ENCODE measurements at regions not wholly inside any gene's neighbourhood (a gene's known extent, or its start where the extent isn't known, plus 50 kb on each side); places are given as distances from the start of the nearest gene placed in this dataset.

GRCh38 chr6:6771964-6772363 lies 183.4 kb downstream of the LY86 start:
- Histone ChIP-seq H3K4me3 (no peak overlapping the region), H3K4me1 (ENCODE audit: low read depth) (no peaks in the 10 kb centered on the region), H3K36me3 (ENCODE audit: low read depth) (no peaks in the 10 kb centered on the region), H3K9me3 (no peaks in the 10 kb centered on the region)
- DNase-seq (no peak), ATAC-seq (no peak)
- TF ChIP-seq CTCF (IDR thresholded peaks at IDR 0.05): no peak
- intact Hi-C loops (cut with DNase I, micrococcal nuclease): no loop called here

GRCh38 chr6:6772751-6773150 lies 184.2 kb downstream of the LY86 start:
- ATAC-seq (no peak), DNase-seq (no peak)
- no peaks in the 10 kb centered on the region for H3K4me1 ChIP-seq (ENCODE audit: low read depth)
- H3K36me3 ChIP-seq (ENCODE audit: low read depth): no peaks in the 10 kb centered on the region
- intact Hi-C loops (cut with DNase I, micrococcal nuclease): no loop called here
- H3K4me3 ChIP-seq: no peak overlapping the region
- TF ChIP-seq CTCF (IDR thresholded peaks at IDR 0.05): no peak
- H3K9me3 ChIP-seq: no peaks in the 10 kb centered on the region

GRCh38 chr6:6775074-6775473 lies 186.6 kb downstream of the LY86 start:
- no peaks in the 10 kb centered on the region for H3K36me3 ChIP-seq (ENCODE audit: low read depth)
- ATAC-seq (no peak), DNase-seq (no peak)
- H3K4me3 ChIP-seq: no peak overlapping the region
- no peaks in the 10 kb centered on the region for H3K4me1 ChIP-seq (ENCODE audit: low read depth)
- no peak for TF ChIP-seq CTCF (IDR thresholded peaks at IDR 0.05)
- no peaks in the 10 kb centered on the region for H3K9me3 ChIP-seq
- intact Hi-C loops (cut with DNase I, micrococcal nuclease): no loop called here

GRCh38 chr6:6780231-6780630 lies 191.7 kb downstream of the LY86 start:
- DNase-seq (no peak), ATAC-seq (no peak)
- Histone ChIP-seq H3K36me3 (ENCODE audit: low read depth) (no peaks in the 10 kb centered on the region), H3K4me3 (no peak overlapping the region), H3K9me3 (no peaks in the 10 kb centered on the region), H3K4me1 (ENCODE audit: low read depth) (no peaks in the 10 kb centered on the region)
- no peak for TF ChIP-seq CTCF (IDR thresholded peaks at IDR 0.05)
- intact Hi-C loops (cut with DNase I, micrococcal nuclease): no loop called here

GRCh38 chr6:6781172-6781872 lies 192.8 kb downstream of the LY86 start:
- no peak for TF ChIP-seq CTCF (IDR thresholded peaks at IDR 0.05)
- intact Hi-C loops (cut with DNase I, micrococcal nuclease): no loop called here
- Histone ChIP-seq H3K9me3 (no peaks in the 10 kb centered on the region), H3K4me3 (no peak overlapping the region), H3K36me3 (ENCODE audit: low read depth) (no peaks in the 10 kb centered on the region), H3K4me1 (ENCODE audit: low read depth) (no peaks in the 10 kb centered on the region)
- ATAC-seq (no peak), DNase-seq (no peak)

GRCh38 chr6:6781873-6782227 lies 193.3 kb downstream of the LY86 start:
- Histone ChIP-seq H3K9me3 (no peaks in the 10 kb centered on the region), H3K4me3 (no peak overlapping the region), H3K4me1 (ENCODE audit: low read depth) (no peaks in the 10 kb centered on the region), H3K36me3 (ENCODE audit: low read depth) (no peaks in the 10 kb centered on the region)
- intact Hi-C loops (cut with DNase I, micrococcal nuclease): no loop called here
- TF ChIP-seq CTCF (IDR thresholded peaks at IDR 0.05): no peak
- DNase-seq (no peak), ATAC-seq (no peak)
